Loucy (cell line): ENCODE measurements at regions not wholly inside any gene's neighbourhood (a gene's known extent, or its start where the extent isn't known, plus 50 kb on each side); places are given as distances from the start of the nearest gene placed in this dataset.

Source experiments
- H2AFZ ChIP-seq: fragments of 200-600 bp; sonication (generic); 2 replicates; pipeline ENCODE4 v1.6.0; 2016; ENCODE audit warnings: antibody characterized with exemption, mild to moderate bottlenecking, low read length, moderate library complexity
- H3F3A ChIP-seq: fragments of 200-600 bp; 2 replicates; pipeline ENCODE4 v1.6.0; 2016; ENCODE audit warnings: antibody characterized with exemption, low read depth, mild to moderate bottlenecking
- H3K27me3 ChIP-seq: fragments of 200-600 bp; sonication (generic); 2 replicates; pipeline ENCODE4 v1.6.1; 2014; ENCODE audit warnings: low read length, mild to moderate bottlenecking; ENCODE audit not compliant: insufficient read depth, poor library complexity, severe bottlenecking
- H3K36me3 ChIP-seq: fragments of 200-600 bp; sonication (generic); 2 replicates; pipeline ENCODE4 v1.6.1; 2016; ENCODE audit warnings: low read length; ENCODE audit not compliant: insufficient read depth
- H3K4me1 ChIP-seq: fragments of 200-600 bp; sonication (generic); 2 replicates; pipeline ENCODE4 v1.5.1; 2014; ENCODE audit warnings: low read length, mild to moderate bottlenecking; ENCODE audit not compliant: insufficient read depth, poor library complexity, severe bottlenecking
- H3K4me2 ChIP-seq: fragments of 200-600 bp; sonication (generic); 2 replicates; pipeline ENCODE4 v1.6.0; 2014; ENCODE audit warnings: antibody characterized with exemption, low read length, low read depth, mild to moderate bottlenecking; ENCODE audit not compliant: poor library complexity, severe bottlenecking
- H3K4me3 ChIP-seq: fragments of 200-600 bp; sonication (generic); 2 replicates; pipeline ENCODE4 v1.5.1; 2014; ENCODE audit warnings: low read length, mild to moderate bottlenecking, mixed read lengths; ENCODE audit not compliant: poor library complexity, severe bottlenecking
- H3K79me2 ChIP-seq: fragments of 200-600 bp; sonication (generic); 2 replicates; pipeline ENCODE4 v1.6.1; 2014; ENCODE audit warnings: low read length; ENCODE audit not compliant: insufficient read depth
- H3K9ac ChIP-seq: fragments of 200-600 bp; sonication (generic); 2 replicates; pipeline ENCODE4 v1.6.0; 2014; ENCODE audit warnings: mild to moderate bottlenecking, low read depth, low read length, moderate library complexity; ENCODE audit not compliant: poor library complexity, severe bottlenecking
- H3K9me2 ChIP-seq: fragments of 200-600 bp; sonication (generic); replicated peaks from 2 replicates; pipeline ENCODE4 v1.6.1; 2016; ENCODE audit warnings: low read depth, low read length, mixed read lengths
- H3K9me3 ChIP-seq: fragments of 200-600 bp; sonication (generic); 2 replicates; pipeline ENCODE4 v1.6.1; 2014; ENCODE audit warnings: mild to moderate bottlenecking, antibody characterized with exemption, low read length, low read depth; ENCODE audit not compliant: insufficient read depth
- H4K20me1 ChIP-seq: fragments of 200-600 bp; sonication (generic); 2 replicates; pipeline ENCODE4 v1.6.0; 2014; ENCODE audit warnings: antibody characterized with exemption, low read length, mild to moderate bottlenecking; ENCODE audit not compliant: insufficient read depth, poor library complexity, severe bottlenecking
- EZH2phosphoT487 ChIP-seq: fragments of 200-600 bp; IDR thresholded peaks from 2 replicates; pipeline ENCODE4 v1.6.1; 2018; ENCODE audit warnings: antibody characterized with exemption, mild to moderate bottlenecking, moderate library complexity, borderline replicate concordance
- TF ChIP-seq, protein P1 (sequence below): fragments of 200-600 bp; sonication (generic); conservative IDR thresholded peaks from 2 replicates; pipeline ENCODE4 v1.5.1; 2014; ENCODE audit warnings: mild to moderate bottlenecking, antibody characterized with exemption, low read length

DNA sequence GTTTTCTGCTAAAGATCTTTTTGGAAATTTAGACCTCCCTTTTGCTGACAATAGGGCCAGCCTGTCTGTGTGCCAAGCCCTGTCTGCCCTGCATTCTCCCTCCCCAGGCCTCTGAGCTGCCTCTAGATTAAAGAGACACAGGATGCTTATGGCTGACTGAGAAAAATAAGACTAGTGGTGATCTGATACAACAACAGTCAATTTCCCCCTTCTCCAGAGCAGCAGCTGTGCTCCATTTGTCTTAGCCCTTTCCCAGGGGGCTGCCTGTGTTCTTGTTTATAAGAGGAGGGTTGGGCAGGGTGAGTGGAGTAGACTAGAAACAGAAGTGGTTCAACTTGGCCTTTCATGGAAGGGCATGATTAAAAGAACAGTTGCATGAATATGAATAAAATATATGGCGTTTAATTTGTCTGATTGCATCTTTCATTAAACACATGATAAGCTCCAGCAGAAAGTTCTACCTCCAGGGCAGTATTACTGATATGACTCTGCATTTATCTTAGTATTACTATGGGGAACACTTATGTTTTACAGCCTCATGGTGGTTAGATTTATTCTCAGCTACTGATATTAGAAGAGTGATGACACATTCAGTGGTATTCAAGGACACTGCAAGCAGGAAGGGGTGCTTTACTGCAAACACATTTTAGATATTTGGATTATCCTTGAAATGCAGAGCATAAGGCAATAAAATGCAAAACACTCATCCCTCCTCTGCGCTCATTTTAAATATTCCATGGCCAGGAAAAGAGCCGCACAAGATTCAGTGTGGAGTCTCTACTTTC, 150.2 kb upstream of the CLEC14A start:
- Histone ChIP-seq H3F3A (no peaks in the 10 kb centered on the region), H3K36me3 (no peaks in the 10 kb centered on the region), H3K27me3 (no peaks in the 10 kb centered on the region), H3K4me1 (no peaks in the 10 kb centered on the region), H3K4me3 (no peak overlapping the region), H3K9ac (no peak overlapping the region), H3K79me2 (no peaks in the 10 kb centered on the region), H3K9me2 (no peaks in the 10 kb centered on the region), H3K4me2 (no peak overlapping the region), H3K9me3 (no peaks in the 10 kb centered on the region), H2AFZ (no peak overlapping the region), H4K20me1 (no peaks in the 10 kb centered on the region)
- TF ChIP-seq, protein P1, sequence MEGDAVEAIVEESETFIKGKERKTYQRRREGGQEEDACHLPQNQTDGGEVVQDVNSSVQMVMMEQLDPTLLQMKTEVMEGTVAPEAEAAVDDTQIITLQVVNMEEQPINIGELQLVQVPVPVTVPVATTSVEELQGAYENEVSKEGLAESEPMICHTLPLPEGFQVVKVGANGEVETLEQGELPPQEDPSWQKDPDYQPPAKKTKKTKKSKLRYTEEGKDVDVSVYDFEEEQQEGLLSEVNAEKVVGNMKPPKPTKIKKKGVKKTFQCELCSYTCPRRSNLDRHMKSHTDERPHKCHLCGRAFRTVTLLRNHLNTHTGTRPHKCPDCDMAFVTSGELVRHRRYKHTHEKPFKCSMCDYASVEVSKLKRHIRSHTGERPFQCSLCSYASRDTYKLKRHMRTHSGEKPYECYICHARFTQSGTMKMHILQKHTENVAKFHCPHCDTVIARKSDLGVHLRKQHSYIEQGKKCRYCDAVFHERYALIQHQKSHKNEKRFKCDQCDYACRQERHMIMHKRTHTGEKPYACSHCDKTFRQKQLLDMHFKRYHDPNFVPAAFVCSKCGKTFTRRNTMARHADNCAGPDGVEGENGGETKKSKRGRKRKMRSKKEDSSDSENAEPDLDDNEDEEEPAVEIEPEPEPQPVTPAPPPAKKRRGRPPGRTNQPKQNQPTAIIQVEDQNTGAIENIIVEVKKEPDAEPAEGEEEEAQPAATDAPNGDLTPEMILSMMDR: no peak; the same call in 1 of the 2 replicates
- TF ChIP-seq EZH2phosphoT487: no peak

DNA sequence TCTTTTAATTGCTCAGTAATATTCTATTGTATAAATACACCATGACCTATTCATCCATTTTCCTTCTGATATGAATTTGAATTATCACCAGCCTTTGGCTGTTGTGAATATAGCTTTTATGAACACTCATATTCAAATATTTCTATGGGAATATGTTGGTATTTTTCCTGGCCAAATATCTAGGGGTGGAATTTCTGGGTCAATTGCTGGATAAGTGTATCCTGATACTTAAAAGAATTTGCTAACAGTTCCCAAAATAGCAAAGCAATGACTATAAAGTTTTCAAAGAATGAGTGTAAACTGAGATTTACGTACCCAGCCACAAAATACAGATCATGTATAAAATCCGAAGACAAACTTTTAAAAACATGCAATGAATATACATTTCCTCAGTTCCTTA, 148.7 kb upstream of the CLEC14A start:
- H3K36me3 ChIP-seq: no peaks in the 10 kb centered on the region
- no peaks in the 10 kb centered on the region for H3K79me2 ChIP-seq
- no peaks in the 10 kb centered on the region for H3F3A ChIP-seq
- no peaks in the 10 kb centered on the region for H3K4me1 ChIP-seq
- H4K20me1 ChIP-seq: no peaks in the 10 kb centered on the region
- TF ChIP-seq, protein P1: no peak
- TF ChIP-seq EZH2phosphoT487: no peak
- no peaks in the 10 kb centered on the region for H3K9me2 ChIP-seq
- no peak overlapping the region for H3K4me3 ChIP-seq
- no peak overlapping the region for H2AFZ ChIP-seq
- H3K9ac ChIP-seq: no peak overlapping the region
- no peak overlapping the region for H3K4me2 ChIP-seq
- no peaks in the 10 kb centered on the region for H3K9me3 ChIP-seq
- H3K27me3 ChIP-seq: no peaks in the 10 kb centered on the region

DNA sequence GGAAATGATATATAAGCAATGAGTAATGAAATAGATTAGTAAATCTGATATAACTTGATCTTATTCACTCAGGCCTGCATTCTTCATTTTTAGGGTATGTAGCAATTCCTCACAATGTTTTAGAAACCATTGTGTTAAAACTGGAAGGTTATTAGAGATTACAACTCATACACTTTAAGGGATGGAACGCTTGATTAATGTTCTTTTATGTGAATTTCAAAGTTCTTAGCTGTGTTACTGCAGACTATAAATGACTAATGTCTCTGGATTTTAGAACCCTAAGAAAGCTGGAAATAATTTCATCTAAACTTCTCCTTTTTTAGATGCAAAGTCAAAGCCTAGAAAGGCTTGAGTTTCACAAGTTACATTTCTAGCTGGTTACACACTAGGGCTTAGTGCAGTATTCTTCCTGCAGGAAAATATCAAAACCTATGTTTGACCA, 148.2 kb upstream of the CLEC14A start:
- H3K36me3 ChIP-seq: no peaks in the 10 kb centered on the region
- no peak overlapping the region for H3K9ac ChIP-seq
- H3F3A ChIP-seq: no peaks in the 10 kb centered on the region
- H3K79me2 ChIP-seq: no peaks in the 10 kb centered on the region
- H4K20me1 ChIP-seq: no peaks in the 10 kb centered on the region
- H3K4me2 ChIP-seq: no peak overlapping the region
- no peaks in the 10 kb centered on the region for H3K27me3 ChIP-seq
- TF ChIP-seq, protein P1: no peak
- no peak for TF ChIP-seq EZH2phosphoT487
- no peaks in the 10 kb centered on the region for H3K4me1 ChIP-seq
- no peak overlapping the region for H3K4me3 ChIP-seq
- H2AFZ ChIP-seq: no peak overlapping the region
- H3K9me3 ChIP-seq: no peaks in the 10 kb centered on the region
- no peaks in the 10 kb centered on the region for H3K9me2 ChIP-seq
